ENCODE measurements at regions not wholly inside any gene's neighbourhood (a gene's known extent, or its start where the extent isn't known, plus 50 kb on each side); places are given as distances from the start of the nearest gene placed in this dataset.

GRCh38 chr2:205934443-205934842 is 151.5 kb downstream of the INO80D start:
- Histone ChIP-seq H3K9me3 (ENCODE audit: control insufficient read depth, low read depth, low read length) (no peaks in the 10 kb centered on the region), H3K9me1 (ENCODE audit: control insufficient read depth, extremely low read depth, insufficient read depth, low read length) (no peaks in the 10 kb centered on the region), H3K4me2 (ENCODE audit: control insufficient read depth, extremely low read depth, insufficient read depth, low read depth, low read length) (no peak overlapping the region), H3K27ac (ENCODE audit: control insufficient read depth, insufficient read depth, low read length) (no peak overlapping the region), H3K9ac (ENCODE audit: control insufficient read depth, extremely low read depth, insufficient read depth, low read length) (no peak overlapping the region), H3K27me3 (ENCODE audit: control insufficient read depth, extremely low read depth, insufficient read depth, low read length) (no peaks in the 10 kb centered on the region), H3K4me1 (ENCODE audit: control insufficient read depth, extremely low read depth, insufficient read depth, low read length) (no peaks in the 10 kb centered on the region), H3K36me3 (ENCODE audit: control insufficient read depth in 2 of 2, extremely low read depth in 1 of 2, insufficient read depth in 2 of 2, low read length in 2 of 2) (no peaks in the 10 kb centered on the region), H3K79me2 (ENCODE audit: control insufficient read depth, insufficient read depth, low read length) (no peaks in the 10 kb centered on the region), H3K4me3 (ENCODE audit: control insufficient read depth in 2 of 3, extremely low read depth in 1 of 3, insufficient read depth in 2 of 3, low read depth in 1 of 3, low read length in 3 of 3) (no peak overlapping the region), H4K20me1 (ENCODE audit: control insufficient read depth, extremely low read depth, insufficient read depth, low read length) (no peaks in the 10 kb centered on the region), H2AFZ (ENCODE audit: control insufficient read depth, low read length) (no peak overlapping the region)
- dilution Hi-C loops (cut with MboI; ENCODE audit: extremely low pct_ligation_motif_present, low sequenced_read_pairs) = no loop called here
- DNase-seq (ENCODE audit: low read depth, low spot score) = no peak
- TF ChIP-seq CTCF (optimal IDR thresholded peaks at IDR 0.05 in 1 of 3, IDR thresholded peaks at IDR 0.05 in 1 of 3, conservative IDR thresholded peaks at IDR 0.05 in 1 of 3; ENCODE audit: extremely low read depth in 1 of 3, insufficient read depth in 2 of 3, low read length in 3 of 3) (peak in 2 of 3 experiments; percentile 14 to 27), EZH2 (IDR thresholded peaks at IDR 0.05; ENCODE audit: low read length) (no peak)
- no peak for FAIRE-seq

- Histone ChIP-seq H2AFZ (ENCODE audit: control insufficient read depth, low read length) (no peak overlapping the region), H3K9me3 (ENCODE audit: control insufficient read depth, low read depth, low read length) (no peaks in the 10 kb centered on the region), H3K9ac (ENCODE audit: control insufficient read depth, extremely low read depth, insufficient read depth, low read length) (no peak overlapping the region), H4K20me1 (ENCODE audit: control insufficient read depth, extremely low read depth, insufficient read depth, low read length) (no peaks in the 10 kb centered on the region), H3K27ac (ENCODE audit: control insufficient read depth, insufficient read depth, low read length) (no peak overlapping the region), H3K4me2 (ENCODE audit: control insufficient read depth, extremely low read depth, insufficient read depth, low read depth, low read length) (no peak overlapping the region), H3K4me1 (ENCODE audit: control insufficient read depth, extremely low read depth, insufficient read depth, low read length) (no peaks in the 10 kb centered on the region), H3K36me3 (ENCODE audit: control insufficient read depth in 2 of 2, extremely low read depth in 1 of 2, insufficient read depth in 2 of 2, low read length in 2 of 2) (no peaks in the 10 kb centered on the region), H3K79me2 (ENCODE audit: control insufficient read depth, insufficient read depth, low read length) (no peaks in the 10 kb centered on the region), H3K27me3 (ENCODE audit: control insufficient read depth, extremely low read depth, insufficient read depth, low read length) (peaks cover 3% of the 10 kb centered on the region), H3K4me3 (ENCODE audit: control insufficient read depth in 2 of 3, extremely low read depth in 1 of 3, insufficient read depth in 2 of 3, low read depth in 1 of 3, low read length in 3 of 3) (no peak overlapping the region), H3K9me1 (ENCODE audit: control insufficient read depth, extremely low read depth, insufficient read depth, low read length) (no peaks in the 10 kb centered on the region)
- no peak for TF ChIP-seq EZH2 (IDR thresholded peaks at IDR 0.05; ENCODE audit: low read length)
- no peak for TF ChIP-seq CTCF (optimal IDR thresholded peaks at IDR 0.05 in 1 of 3, IDR thresholded peaks at IDR 0.05 in 1 of 3, conservative IDR thresholded peaks at IDR 0.05 in 1 of 3; ENCODE audit: extremely low read depth in 1 of 3, insufficient read depth in 2 of 3, low read length in 3 of 3)
- no peak for FAIRE-seq
- dilution Hi-C loops (cut with MboI; ENCODE audit: extremely low pct_ligation_motif_present, low sequenced_read_pairs) = no loop called here
- DNase-seq (ENCODE audit: low read depth, low spot score) = no peak
Measured at GRCh38 chr2:205932861-205933260, 153.1 kb downstream of the INO80D start.

All from keratinocyte (primary cell).